ENCODE measurements at regions not wholly inside any gene's neighbourhood (a gene's known extent, or its start where the extent isn't known, plus 50 kb on each side); places are given as distances from the start of the nearest gene placed in this dataset.

DNA sequence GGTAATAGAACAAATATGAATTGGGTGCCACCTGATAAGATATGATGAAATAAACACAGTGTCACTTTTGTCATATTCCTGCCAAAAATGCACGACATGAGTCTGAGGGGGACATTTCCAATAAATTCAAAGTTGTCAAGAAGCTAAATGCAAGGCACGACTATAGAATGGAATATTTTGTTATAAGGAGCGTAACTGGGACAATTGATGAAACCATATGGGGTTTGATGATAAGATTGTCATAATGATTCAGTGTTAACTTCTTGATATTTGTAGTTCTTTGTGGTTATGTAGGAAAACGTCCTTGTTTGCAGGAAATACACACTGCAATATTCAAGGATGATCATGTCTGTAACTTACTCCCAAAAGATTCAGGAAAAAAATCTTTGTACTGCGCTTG lies 163.3 kb downstream of the MEX3B start:
- Histone ChIP-seq H3K27ac (no peak overlapping the region), H3K4me1 (no peaks in the 10 kb centered on the region), H3K4me2 (no peak overlapping the region), H3K9me3 (no peaks in the 10 kb centered on the region), H3K4me3 (no peak overlapping the region)
- ATAC-seq (no peak), FAIRE-seq (no peak), DNase-seq (ENCODE audit: low read depth in 1 of 2, low spot score in 1 of 2) (no peak)
- CTCF ChIA-PET: no interaction called here
- 7% methylated on average over 5 of the region's 5 CpGs for WGBS (ENCODE audit: missing lambda C conversion rate)
- TF ChIP-seq HMGXB4 (CRISPR knock-in tag; IDR thresholded peaks at IDR 0.05; ENCODE audit: borderline replicate concordance): no peak
- no peak for TF ChIP-seq REST (IDR thresholded peaks at IDR 0.05)
- no peak for TF ChIP-seq CHD2 (IDR thresholded peaks at IDR 0.05; ENCODE audit: low read length, partially characterized antibody)
- POLR2A ChIA-PET: no interaction called here

GRCh38 chr15:81880833-81881232 lies 165.0 kb downstream of the MEX3B start:
- Histone ChIP-seq H3K27ac (no peak overlapping the region), H3K4me2 (no peak overlapping the region), H3K4me1 (no peaks in the 10 kb centered on the region), H3K9me3 (no peaks in the 10 kb centered on the region), H3K4me3 (no peak overlapping the region)
- no peak for ATAC-seq
- no peak for TF ChIP-seq ZFP36 (IDR thresholded peaks at IDR 0.05; ENCODE audit: borderline replicate concordance, partially characterized antibody)
- no peak for TF ChIP-seq MAX (IDR thresholded peaks at IDR 0.05)
- no peak for TF ChIP-seq ELK1 (IDR thresholded peaks at IDR 0.05; ENCODE audit: low read depth, low read length)
- no peak for TF ChIP-seq RARB (CRISPR knock-in tag; IDR thresholded peaks at IDR 0.05)
- TF ChIP-seq, protein P1, sequence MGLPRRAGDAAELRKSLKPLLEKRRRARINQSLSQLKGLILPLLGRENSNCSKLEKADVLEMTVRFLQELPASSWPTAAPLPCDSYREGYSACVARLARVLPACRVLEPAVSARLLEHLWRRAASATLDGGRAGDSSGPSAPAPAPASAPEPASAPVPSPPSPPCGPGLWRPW (IDR thresholded peaks at IDR 0.05): no peak
- TF ChIP-seq ZSCAN20 (CRISPR knock-in tag; IDR thresholded peaks at IDR 0.05): no peak
- no peak for TF ChIP-seq BHLHE40 (IDR thresholded peaks at IDR 0.05; ENCODE audit: low read depth, low read length)
- TF ChIP-seq, protein P2, sequence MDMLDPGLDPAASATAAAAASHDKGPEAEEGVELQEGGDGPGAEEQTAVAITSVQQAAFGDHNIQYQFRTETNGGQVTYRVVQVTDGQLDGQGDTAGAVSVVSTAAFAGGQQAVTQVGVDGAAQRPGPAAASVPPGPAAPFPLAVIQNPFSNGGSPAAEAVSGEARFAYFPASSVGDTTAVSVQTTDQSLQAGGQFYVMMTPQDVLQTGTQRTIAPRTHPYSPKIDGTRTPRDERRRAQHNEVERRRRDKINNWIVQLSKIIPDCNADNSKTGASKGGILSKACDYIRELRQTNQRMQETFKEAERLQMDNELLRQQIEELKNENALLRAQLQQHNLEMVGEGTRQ (IDR thresholded peaks at IDR 0.05): no peak
- no peak for TF ChIP-seq GATA3 (IDR thresholded peaks at IDR 0.05; ENCODE audit: borderline replicate concordance)
- TF ChIP-seq JUN (IDR thresholded peaks at IDR 0.05): no peak
- TF ChIP-seq TP53 (CRISPR knock-in tag; IDR thresholded peaks at IDR 0.05): no peak
- no peak for TF ChIP-seq FOSL2 (IDR thresholded peaks at IDR 0.05)
- TF ChIP-seq FOSL2 (CRISPR knock-in tag; IDR thresholded peaks at IDR 0.05): no peak
- no peak for TF ChIP-seq HMGXB4 (CRISPR knock-in tag; IDR thresholded peaks at IDR 0.05; ENCODE audit: borderline replicate concordance)
- no peak for TF ChIP-seq CBX8 (IDR thresholded peaks at IDR 0.05)
- no peak for TF ChIP-seq SREBF2 (IDR thresholded peaks at IDR 0.05)
- no peak for TF ChIP-seq MAFK (IDR thresholded peaks at IDR 0.05; ENCODE audit: partially characterized antibody)
- no peak for TF ChIP-seq E2F6 (IDR thresholded peaks at IDR 0.05; ENCODE audit: borderline replicate concordance, low read depth)
- TF ChIP-seq EHMT2 (IDR thresholded peaks at IDR 0.05; ENCODE audit: low read depth): no peak
- no peak for TF ChIP-seq HOXB5 (CRISPR knock-in tag; IDR thresholded peaks at IDR 0.05)
- FAIRE-seq: no peak
- POLR2A ChIA-PET: no interaction called here
- no peak for DNase-seq (ENCODE audit: low read depth in 1 of 2, low spot score in 1 of 2)
- CTCF ChIA-PET: no interaction called here
- 10% methylated on average over 5 of the region's 5 CpGs for WGBS (ENCODE audit: missing lambda C conversion rate)

Data from A549 (cell line).